ENCODE measurements at regions not wholly inside any gene's neighbourhood (a gene's known extent, or its start where the extent isn't known, plus 50 kb on each side); places are given as distances from the start of the nearest gene placed in this dataset.

DNA sequence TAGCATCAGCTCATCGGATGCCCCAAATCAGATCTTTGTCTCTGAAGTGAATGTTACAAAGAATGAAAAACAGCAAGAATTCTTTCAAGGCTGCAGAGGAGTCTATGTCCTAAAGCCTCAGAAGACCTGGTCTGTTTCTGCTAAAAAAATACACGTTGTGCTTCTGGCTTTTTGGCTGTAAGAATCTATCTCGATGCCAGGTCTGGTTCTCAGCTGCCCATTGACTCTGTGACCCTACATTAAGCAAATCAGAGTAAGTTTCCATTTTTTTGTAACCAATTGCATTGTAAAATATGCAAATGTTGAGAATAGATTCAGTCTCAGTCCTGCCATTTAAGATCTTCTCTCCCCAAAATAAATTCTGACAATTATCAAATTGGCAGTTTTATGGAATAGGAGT, 705.4 kb downstream of the RFPL4B start:
- no peak overlapping the region for H3K4me3 ChIP-seq (ENCODE audit: low read depth, low read length)
- TF ChIP-seq, protein P1, sequence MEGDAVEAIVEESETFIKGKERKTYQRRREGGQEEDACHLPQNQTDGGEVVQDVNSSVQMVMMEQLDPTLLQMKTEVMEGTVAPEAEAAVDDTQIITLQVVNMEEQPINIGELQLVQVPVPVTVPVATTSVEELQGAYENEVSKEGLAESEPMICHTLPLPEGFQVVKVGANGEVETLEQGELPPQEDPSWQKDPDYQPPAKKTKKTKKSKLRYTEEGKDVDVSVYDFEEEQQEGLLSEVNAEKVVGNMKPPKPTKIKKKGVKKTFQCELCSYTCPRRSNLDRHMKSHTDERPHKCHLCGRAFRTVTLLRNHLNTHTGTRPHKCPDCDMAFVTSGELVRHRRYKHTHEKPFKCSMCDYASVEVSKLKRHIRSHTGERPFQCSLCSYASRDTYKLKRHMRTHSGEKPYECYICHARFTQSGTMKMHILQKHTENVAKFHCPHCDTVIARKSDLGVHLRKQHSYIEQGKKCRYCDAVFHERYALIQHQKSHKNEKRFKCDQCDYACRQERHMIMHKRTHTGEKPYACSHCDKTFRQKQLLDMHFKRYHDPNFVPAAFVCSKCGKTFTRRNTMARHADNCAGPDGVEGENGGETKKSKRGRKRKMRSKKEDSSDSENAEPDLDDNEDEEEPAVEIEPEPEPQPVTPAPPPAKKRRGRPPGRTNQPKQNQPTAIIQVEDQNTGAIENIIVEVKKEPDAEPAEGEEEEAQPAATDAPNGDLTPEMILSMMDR (IDR thresholded peaks at IDR 0.05; ENCODE audit: insufficient read depth, low read depth, low read length), result no peak
- DNase-seq (ENCODE audit: low read depth), result peak; percentile 75

DNA sequence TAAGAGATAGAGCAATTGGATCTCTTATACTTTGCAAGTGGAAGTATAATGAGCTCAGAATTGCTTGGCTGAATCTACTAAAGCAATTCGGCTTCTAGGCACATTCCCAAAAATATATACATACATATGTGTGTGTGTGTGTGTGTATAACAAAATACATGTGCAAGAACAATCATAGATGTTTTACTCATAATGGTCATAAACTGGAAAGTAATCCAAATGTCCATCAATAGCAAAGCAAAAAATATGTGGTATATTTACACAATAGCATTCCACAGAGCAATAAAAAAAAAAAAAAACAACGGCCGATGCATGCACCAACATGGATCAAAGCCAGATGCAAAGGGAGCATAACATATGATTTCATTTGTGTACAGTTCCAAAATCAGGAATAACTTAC, 707.9 kb downstream of the RFPL4B start:
- TF ChIP-seq, protein P1 (IDR thresholded peaks at IDR 0.05; ENCODE audit: insufficient read depth, low read depth, low read length), result no peak
- no peak overlapping the region for H3K4me3 ChIP-seq (ENCODE audit: low read depth, low read length)
- no peak for DNase-seq (ENCODE audit: low read depth)

DNA sequence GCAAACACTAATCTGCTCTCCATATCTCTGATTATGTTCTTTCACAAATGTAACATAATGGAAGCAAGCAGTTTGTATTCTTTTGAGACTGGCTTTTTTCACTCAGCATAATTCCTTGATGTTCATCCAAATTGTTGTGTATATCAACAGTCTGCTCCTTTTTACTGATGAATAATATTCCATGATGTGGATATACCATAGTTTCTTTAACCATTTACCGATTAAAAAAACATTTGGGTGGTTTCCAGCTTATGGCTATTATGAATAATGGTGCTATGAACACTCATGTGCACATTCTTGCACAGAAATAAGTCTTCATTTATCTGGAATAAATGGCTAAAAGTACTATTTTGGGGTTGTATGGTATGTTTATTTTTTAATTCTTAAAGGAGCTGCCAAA, 708.9 kb downstream of the RFPL4B start:
- TF ChIP-seq, protein P1 (IDR thresholded peaks at IDR 0.05; ENCODE audit: insufficient read depth, low read depth, low read length), result no peak
- no peak for DNase-seq (ENCODE audit: low read depth)
- H3K4me3 ChIP-seq (ENCODE audit: low read depth, low read length), result no peak overlapping the region

DNA sequence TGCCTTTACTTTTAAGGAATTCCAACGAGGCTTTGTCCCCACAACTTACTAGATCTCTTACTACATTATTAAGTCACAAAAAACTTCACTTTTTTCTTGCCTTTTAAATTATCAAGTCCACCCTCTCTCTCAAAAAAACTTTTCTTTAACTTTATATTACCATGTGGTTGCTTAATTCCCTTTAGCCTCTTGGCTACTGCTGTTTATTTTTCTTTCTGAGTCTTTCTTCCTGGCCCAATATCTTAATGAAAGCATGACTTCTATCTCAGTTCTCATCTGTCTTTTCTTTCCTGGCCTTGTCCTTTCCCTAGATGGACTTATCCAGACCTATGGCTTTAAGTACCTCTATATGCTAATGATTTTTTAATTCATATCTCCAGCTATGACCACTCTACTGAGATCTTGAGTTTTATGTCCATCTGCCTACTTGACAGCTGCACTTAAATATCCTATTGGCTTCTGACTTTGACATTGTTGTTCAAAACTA, 710.5 kb downstream of the RFPL4B start:
- no peak for DNase-seq (ENCODE audit: low read depth)
- no peak overlapping the region for H3K4me3 ChIP-seq (ENCODE audit: low read depth, low read length)
- TF ChIP-seq, protein P1 (IDR thresholded peaks at IDR 0.05; ENCODE audit: insufficient read depth, low read depth, low read length), result no peak

DNA sequence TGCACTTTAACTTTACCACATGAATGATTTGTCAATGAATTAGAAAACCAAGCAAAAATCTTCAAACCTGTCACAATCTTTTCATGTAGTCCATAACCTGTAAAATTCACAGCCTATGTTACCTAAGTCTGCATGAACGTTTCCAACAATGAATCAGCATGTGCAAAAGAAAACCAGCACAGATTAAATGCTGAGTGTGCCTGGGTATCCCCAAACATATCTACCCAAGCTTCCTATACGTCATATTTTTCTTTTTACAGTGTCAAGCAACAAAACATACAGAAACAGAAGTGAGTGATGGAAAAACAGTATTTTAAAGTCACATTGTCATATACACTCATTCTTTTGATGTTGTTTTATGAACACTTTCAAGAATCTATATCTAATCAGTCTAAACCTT, 713.5 kb downstream of the RFPL4B start:
- TF ChIP-seq, protein P1 (IDR thresholded peaks at IDR 0.05; ENCODE audit: insufficient read depth, low read depth, low read length), result no peak
- DNase-seq (ENCODE audit: low read depth), result no peak
- no peak overlapping the region for H3K4me3 ChIP-seq (ENCODE audit: low read depth, low read length)

DNA sequence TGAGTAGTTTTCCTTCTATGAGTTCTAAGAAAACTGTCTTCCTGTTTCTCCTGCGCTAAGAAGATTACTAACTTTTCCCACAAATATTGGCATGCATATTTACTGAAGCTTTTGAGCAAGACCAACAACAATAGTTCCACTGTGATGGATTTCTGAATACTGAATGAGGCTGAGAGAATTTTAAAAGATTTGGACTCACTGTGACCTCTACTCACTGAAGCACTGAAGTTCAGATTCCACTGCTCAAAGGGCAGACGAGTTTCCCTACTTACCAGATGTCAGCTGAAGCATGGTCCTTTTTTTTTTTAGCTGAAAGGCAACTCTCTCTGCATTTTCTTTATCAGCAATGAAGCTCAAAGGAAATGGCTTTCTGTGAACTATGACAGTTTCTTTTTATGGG, 718.5 kb downstream of the RFPL4B start:
- DNase-seq (ENCODE audit: low read depth), result peak; percentile 79
- TF ChIP-seq, protein P1 (IDR thresholded peaks at IDR 0.05; ENCODE audit: insufficient read depth, low read depth, low read length), result no peak
- no peak overlapping the region for H3K4me3 ChIP-seq (ENCODE audit: low read depth, low read length)

DNA sequence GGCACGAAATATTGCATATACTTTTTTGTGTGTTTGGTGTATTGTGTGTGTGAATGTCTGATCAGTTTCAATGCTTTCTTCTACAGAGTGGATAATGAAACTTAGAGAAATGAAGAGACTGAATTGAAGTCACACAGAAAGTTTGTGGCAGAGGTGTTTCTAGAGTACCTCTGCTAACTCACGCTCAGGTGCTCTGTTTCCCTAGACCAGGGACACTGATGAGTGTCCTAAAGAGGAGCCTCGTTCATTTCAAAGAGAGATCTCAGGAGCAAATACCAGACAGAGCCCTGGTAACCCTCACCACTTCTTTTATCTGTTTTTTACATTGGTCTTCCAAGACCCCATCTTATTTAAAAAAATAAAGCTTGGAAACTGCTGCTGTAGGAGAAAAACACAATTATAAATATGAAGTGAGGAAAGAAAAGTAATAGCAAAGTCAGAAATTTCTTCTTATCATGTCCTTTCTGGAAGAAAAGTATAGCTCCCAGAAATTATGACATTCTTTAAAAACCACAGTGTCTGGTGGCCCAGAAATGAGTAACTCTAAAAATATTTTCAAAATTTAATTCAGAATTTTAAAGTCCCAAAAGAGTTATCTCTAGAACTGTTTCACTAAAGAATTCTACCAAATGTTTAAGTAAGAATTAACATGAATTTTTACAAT, 720.6 kb downstream of the RFPL4B start:
- TF ChIP-seq, protein P1 (IDR thresholded peaks at IDR 0.05; ENCODE audit: insufficient read depth, low read depth, low read length), result no peak
- H3K4me3 ChIP-seq (ENCODE audit: low read depth, low read length), result no peak overlapping the region
- DNase-seq (ENCODE audit: low read depth), result no peak

Measured in fibroblast of villous mesenchyme (primary cell).